CD4-positive, alpha-beta T cell treated with Interleukin-21 for 1 hour (primary cell): ENCODE measurements at regions not wholly inside any gene's neighbourhood (a gene's known extent, or its start where the extent isn't known, plus 50 kb on each side); places are given as distances from the start of the nearest gene placed in this dataset.
"Not testable (repeated sequence)": the region's sequence is repeated elsewhere in the genome, so short reads cannot be mapped to it uniquely, and the experiment has no call there.

Experiments
- DNase-seq: peaks from one replicate; pipeline ENCODE4 v3.0.0-alpha.2; 2020

DNA sequence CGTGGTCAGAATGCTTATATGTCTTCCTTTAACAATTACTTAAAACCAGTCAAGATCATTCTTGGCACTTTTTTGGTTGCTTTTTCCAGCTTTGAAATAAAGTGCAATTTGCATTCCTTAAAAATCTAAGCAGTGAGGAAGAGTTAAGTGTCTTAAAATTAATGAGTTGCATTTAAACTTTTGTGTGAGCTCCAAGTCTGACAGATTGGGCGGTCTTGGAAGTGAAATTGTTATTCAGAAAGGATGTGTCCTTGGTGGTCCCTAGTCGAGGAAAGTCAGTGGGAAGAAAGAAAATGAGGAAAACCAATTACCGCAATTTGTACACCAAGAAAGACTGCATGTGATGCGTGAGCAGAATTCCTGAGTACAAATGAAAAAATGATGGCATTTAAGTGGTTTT is 132.5 kb downstream of the HHIPL2 start:
- DNase-seq = no peak

DNA sequence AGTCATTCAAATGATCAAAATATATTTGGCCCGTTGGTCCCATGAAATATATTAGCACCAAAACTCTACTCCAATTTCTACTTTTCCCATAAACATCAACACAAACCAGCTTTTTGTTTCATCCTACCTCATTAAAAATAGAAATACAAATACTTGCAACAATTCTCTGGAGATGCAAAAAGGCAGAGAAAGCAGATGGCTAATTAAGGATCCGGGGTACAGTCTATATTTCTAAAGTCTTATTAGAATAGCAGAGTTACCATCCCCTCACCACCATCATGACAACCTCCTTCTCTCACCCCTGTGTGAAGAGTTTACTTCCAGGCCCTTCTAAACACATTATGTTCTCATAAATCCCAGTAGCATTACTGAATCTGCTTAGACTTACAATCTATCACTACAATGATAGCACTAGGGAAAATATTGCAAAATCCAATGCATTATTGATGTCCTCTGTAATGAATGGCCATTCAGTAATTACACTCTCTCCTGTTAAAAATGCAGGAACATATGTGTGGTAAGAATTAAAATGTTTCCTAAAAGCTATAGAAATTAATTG is 133.8 kb downstream of the HHIPL2 start:
- no peak for DNase-seq

DNA sequence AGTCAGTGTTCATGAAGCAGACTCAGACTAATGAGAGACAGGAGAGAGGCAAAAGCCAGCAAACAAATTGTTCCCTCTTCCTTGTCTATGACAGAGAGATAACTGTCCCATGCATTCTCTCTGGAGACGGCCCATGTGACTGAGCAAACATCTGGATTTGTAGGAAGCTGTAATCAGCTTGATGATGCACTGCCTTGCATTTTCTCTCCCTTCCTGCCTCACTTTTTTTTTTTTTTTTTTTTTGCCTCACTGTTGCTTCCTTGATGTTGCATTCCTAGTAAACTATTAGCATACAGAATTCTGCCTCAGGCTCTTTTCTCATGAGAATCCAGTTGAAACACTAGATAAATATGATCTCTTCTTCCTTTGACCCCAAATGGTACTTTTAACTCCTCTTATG is 134.5 kb downstream of the HHIPL2 start:
- DNase-seq = no peak

DNA sequence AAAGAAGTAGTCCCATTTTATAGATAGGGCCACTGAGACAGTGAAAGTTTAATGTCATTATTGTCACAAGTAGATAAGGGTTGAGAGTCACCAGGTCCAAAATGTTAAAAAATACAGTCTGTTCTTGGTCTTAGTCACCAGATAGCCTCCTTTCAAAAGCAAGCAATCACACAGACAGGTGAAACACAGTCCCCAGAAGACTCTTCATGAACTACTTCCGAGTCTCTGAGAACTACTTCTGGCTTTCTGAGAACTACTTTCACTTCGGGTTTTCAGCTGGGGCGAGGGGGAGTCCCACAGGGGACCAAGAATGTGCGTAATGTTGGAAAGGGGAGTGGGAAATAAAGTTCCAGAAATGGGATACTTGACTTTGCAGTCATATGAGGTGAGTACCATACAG is 143.2 kb downstream of the HHIPL2 start:
- peak; percentile 23 for DNase-seq

DNA sequence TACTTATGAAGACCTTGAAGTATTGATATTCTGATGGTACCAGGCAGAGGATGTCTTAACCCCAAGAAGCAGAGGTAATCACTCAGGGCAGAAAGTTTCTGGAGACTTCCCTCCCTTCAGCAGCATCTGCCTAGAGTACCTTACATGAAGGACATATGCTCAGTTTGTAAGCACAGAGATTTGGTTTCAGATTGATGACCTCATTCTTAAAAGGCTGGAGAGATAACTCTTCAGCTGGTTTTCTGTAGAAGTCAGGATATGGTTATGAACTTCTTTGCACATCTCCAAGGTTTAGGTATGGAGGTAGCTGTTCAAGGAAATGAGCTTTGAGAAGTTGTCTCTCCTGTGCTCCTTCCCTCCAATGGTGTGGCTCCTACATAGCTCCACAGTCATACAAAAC is 148.7 kb downstream of the HHIPL2 start:
- no peak for DNase-seq

DNA sequence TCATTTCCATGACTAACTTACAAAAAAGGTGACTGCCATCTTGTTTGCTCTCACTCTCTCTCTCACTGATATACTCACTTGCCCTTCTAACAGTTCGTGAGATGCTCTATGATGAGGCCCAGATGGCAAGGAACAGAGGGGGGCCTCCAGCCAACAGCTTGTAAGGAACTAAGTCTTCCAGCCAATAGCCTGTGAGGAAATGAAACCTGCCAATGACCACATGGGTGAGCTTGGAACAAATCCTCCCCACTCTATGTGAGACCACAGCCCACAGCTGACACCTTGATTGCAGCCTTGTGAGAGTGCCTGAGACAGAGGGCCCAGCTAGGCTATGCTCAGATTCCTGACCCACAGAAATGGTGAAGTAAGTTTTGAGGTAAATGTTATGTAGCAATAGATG is 153.7 kb downstream of the HHIPL2 start:
- DNase-seq = no peak

DNA sequence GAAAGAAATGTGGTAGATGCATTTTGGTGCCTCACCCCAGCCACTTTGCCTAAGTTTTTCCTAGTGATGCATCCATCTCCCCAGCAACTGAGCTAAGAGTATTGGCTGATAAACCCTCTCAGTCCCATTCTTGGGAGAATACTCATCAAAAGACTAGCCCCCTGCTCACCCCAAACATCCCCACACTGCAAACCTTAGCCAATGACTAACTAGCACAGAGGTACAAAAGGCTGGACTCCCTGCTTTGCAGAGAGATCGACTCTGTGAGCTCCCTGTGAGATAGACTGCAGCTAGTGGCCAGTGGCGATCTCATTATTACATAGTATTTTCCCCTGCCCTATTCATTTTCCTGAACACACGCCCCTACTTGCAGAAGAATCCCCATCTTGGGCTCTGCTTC is 155.3 kb downstream of the HHIPL2 start:
- no peak for DNase-seq

DNA sequence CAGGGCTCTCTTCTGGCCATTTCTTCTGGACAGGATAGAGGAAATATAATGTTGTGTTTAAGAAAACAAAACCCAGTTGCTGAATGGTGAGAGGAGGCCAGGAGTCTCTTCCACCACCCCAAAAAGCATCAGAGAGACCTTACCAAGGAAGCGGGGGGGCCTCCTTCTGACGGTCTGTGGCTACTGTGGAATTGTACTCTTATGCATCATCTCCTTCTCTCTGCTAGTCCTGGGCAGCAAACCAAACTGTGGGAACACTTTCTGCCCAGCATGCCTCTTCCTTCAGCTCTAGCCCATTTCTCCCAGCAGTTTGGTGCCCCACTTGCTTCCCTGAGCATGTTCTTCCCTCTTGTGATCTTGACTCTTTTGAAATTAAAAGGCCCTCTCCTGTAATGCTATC is 157.7 kb downstream of the HHIPL2 start:
- DNase-seq = no peak

DNA sequence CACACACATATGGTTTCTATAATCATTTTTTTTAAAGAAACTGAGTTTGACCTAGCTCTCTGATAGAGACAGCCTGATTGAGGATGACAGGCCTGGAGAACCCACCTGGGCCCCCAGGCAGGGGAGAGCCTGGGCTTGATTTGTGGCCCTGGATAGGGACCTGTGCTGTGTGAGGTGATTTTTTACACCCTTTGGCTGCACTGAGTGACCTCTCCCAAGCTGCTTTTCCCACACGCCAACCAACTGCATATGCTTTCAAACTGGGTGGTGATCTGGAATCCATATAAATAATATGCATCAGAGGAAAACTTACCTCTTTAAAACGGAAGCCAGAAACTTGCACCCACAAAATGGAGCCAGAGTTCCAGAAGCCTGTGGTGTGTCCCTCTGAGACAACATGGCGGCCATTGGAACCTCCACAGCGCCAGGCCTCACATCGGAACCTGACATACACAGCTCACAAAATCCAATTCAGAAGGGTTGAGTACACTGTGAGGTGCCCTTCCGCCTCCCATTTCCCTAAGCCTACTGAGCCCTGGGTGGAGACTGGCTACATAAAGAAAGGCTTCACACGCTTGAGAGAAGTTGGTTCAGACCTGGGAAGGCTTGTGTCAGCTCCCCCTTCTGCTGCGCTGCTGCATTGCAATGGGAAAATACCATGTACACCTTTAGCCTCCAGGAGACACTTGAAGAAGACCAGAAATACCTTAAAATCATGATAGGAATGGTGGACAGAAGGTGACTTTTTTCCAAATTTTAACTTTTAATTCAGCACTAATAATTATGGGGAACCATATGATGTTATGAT is 160.7 kb downstream of the HHIPL2 start:
- DNase-seq = no peak

DNA sequence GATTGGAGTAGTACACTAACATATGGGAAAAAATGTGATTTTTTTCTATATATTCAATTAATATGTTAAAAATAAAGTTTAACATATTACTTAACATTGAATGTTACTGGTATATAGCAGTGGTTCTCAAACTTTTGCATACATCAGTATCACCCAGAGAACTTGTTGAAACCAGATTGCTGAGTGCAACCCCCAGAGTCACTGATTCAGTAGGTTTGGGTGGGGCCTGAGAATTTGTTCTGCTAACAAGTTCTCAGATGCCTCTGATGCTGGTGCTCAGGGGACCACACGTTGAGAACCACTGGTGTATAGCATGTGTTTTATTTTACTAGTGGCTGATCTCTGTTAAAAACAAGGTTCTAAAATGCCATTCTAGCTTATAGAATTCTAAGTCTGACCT is 161.9 kb downstream of the HHIPL2 start:
- DNase-seq = no peak

DNA sequence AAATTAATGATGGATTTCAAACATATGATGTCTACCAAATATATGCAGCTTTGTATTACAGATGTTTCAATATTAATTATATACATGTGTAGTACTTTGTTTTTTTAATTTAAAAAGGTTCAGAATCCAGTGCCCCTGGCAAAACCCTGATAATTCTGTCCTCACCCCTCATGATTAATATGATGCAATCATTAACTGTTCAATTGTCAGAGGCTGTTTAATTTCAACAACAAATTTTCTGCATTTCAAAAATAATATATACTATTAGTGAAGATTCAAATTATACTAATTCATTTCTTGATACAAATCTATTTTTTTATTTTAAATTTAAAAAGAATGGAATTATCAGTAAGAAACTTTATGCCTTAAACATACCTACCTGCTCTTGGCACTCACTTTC is 162.6 kb downstream of the HHIPL2 start:
- DNase-seq = no peak

DNA sequence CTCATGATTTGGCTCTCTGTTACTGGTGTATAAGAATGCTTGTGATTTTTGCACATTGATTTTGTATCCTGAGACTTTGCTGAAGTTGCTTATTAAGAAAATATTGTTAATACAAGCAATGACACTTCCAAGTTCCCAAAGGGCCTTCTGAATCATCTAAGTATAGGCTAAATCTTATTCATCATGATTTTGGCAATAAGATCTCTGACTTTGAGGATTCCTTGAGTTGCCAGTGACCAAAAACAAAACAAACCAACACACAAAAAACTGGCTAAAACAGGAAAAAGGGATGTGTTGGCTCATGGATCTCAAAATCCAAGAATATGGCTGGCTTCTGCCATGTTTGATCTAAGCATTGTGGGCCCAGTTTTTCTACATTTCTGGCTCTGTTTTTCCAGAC is 163.4 kb downstream of the HHIPL2 start:
- no peak for DNase-seq

DNA sequence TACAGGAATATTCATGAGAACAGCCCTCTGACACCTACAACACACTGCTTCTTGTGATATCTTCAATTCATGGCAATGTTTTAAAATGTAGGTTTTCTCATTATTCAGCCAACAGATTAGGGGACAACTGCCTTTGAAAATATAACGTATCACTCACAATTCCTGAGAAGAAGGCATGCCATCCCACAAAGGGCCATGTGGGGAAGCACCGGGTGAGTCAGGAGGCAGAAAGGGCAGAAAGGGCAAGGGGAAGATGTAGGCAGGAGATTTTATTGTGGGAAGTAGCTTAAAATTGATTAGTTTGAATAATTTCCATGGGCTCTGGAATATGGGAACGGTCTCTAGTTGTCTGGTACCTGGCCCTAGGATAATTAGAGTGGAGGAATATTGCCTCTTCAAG is 165.7 kb downstream of the HHIPL2 start:
- no peak for DNase-seq

DNA sequence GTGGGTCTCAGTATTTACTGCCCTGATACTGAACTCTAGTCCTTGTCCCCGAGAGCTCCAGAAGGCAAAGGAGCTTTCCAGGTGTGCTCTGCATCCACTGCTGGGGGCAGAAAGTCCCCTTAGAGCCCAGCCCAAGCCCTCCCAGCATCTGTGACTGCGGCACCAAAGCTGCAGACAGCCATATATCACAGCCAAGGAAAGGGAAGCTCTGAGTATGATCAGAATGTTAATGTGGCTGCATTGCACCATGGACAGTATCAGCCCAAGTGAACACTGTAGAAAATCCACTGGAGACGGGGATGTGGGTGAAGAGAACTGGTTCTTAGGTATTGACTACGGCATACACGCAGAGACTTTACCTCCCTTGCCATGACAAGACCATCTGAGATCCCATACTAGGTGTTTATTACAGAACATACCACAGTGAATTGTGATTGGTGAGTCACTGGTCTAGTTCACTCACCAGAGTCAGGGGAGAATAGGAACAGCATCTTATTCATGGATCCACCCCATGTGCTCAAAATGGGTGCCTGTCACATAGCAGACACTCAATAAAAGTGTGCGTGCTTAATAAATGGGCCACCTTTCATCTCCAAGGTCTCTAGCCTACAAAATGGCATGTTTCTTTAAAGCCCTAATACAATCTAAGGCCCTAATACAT is 170.3 kb downstream of the HHIPL2 start:
- no peak for DNase-seq

DNA sequence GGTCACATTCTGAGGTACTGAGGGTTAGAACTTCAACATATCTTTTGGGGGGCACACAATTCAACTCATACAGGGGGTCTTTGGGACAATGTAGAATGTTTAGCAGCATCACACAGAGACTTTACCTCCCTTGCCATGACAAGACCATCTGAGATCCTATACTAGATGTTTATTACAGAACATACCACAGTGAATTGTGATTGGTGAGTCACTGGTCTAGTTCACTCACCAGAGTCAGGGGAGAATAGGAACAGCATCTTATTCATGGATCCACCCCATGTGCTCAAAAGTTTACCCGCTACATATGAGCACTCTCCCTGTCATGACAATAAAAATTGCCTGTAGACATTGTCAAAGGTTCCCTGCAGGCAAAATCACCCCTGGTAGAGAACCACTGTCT is 171.1 kb downstream of the HHIPL2 start:
- not testable (repeated sequence) for DNase-seq

DNA sequence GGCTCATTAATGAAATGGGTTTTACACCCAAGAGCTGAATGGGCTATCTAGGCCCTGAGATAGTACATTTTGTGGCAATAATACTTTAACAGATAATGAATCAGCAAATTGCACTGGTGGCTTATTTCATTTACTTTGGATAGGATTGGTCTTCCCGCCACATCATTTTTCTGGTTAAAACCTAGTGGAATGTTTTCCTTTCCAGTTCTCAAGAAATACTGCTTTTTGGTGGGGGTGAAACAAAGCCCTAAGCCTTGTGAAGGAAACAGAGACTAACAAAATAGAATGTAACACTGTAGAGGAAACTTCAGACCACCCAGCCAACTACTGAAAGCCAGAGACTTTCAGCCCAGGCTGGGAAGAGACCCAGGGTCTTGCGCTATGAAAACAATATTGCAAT is 172.2 kb downstream of the HHIPL2 start:
- no peak for DNase-seq

DNA sequence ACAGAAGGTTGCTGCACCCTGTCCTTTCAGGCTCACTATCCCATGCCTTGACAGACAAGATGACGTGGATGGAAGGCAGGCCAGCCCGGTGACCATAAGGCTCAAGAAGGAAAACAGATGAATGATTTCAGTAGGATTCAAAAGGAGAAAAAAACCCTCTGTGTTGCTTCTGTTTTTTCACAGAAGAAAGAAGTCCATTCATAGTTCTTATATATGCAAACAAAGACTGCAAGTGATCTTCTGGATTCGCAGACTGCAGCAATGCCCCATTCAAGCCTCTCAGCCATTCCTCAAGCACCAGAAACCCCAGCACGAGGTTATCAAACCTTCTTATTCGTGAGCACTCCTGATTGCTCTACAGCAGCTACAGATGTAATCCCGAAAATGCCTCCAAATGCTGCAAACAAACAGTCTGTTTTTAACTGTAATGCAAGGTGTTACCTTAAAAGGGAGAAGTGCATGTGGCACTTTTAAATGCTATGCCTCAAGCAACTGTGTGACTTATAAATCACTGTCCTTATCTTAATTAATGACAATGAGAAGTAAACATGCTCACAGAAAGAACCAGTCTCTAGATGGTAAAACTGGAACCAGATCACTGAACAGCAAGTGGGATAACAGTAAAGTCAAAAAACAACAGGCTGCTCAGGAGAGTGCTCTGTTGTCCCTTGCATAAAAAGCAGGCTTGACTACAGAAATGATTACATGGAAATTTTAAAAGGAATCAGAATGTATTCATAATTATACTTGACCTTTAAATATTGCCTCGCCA is 173.9 kb downstream of the HHIPL2 start:
- no peak for DNase-seq

DNA sequence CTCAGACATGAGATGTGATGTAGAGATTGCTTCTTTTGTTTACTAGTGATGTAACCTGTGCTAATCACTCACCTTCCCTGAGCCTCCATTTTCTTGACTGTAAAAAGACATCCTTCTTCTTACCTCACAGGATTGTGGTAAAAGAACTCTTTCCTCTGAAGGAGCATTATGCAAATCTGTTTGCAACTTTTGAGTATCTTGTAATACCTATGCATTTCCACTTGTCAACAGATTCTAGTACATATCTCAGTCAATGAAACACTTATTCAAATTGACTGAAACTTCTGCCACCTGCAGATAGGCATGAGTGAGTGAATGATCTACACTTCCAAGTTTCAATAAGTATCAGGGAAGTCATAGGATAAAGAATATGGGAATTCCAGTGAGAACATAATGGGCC is 174.7 kb downstream of the HHIPL2 start:
- no peak for DNase-seq

DNA sequence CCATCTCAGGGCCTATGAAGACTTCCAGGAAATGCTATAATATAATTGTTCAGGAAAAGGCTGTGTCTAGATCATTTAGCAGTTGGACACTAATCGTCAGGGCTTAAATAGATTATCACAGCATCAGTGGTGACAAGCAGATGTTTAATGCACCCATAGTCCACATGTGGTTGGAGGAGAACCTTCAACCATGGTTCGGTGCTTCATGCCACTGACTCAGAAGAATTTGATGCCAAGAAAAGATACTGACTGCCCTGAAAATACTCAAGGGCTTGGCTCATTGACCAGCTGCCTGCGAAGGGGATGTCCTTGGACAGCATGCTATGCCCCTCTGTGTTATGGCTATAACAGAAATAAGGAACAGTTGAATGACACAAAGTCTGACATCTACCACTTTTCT is 175.7 kb downstream of the HHIPL2 start:
- DNase-seq = no peak

DNA sequence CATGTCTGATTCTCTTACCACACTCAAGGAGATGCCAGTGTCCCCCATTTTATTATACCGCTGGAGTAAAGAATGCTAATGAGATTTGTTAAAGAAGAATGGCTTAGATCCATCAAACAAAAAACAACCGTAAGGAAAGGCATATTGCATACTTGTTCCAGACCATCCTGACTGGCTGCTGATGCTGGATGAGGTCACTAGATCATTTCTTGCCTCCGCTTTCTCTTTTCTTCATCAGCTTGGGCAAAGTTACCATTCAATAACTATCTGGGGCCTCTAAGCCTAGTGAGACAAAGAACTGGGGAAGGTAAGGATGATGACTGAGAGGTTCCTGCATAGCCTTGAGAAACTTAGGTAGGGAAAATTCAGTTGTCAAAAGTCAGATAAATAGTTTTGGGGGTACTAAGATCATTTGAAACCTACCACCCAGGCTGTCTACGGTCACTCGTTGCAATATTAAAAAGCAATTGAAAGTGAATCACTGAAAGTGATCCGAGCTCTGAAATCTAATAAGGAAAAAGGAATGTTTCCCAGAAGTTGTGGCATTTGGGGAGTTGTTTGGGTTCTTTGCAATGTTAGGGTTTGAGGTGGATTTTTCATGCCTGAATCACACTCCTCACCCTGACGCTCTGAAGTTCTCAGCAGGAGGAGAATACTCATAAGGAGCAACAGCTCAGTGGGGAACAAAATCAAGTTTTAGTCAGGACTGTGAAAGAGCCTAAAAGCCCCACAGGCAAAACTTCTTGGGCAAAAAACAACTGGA is 176.8 kb downstream of the HHIPL2 start:
- no peak for DNase-seq

DNA sequence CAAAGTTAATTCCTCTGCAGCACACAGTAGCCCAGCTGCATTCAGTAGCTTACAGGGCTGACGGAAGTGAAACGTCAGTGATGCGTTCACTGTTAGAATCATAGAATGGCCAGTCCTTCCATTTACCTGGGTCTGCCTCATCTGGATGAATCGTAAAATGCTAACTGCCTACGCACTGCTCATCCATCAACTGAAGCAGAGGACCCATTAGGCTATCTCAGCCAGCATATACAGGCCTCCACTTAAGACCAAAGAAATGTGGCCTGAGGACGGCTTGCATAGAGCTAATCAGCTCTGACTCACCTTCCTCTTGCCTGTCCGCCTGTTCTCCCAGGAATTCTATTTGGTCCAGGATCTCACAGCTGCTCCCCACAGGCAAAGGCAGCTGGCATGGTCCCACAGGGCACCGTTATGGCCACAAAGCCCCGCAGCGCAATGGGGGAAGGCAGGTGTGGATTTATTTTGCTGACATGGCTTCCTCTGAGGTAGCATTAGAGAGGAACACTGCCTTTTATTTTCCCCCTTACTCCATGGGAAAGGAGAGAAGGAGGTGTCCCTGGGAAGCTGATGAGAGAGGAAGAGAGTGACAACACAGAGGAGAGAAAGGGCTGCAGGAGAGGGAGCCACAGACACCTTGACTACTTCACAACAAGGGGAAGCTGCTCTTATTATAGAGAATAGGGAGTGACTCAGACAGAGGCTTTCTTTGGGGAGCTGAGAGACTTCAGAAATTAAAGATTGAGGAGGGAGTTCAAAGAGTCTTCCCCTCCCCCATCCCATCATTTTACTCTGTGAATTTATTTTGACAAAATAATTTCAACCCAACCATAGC is 177.6 kb downstream of the HHIPL2 start:
- no peak for DNase-seq

DNA sequence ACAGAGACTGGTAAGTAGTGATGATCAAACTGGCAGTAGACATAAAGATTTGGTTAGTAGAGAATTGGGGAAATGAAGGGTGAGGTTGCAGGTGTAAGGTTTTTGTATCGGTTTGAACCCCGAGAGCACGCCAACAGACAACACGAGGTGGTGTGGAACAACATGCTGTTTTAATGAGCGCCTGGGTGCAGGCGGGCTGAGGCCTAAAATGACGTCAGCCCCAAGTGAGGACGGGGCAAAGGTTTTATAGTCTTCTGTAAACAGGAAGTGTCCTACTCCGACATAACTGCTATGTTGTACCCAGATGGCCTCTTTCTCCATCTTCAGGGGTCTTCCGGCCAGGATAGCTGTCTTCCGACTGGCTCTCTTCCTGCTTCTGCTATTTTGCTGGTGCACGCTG is 178.8 kb downstream of the HHIPL2 start:
- no peak for DNase-seq
